ENCODE measurements at regions not wholly inside any gene's neighbourhood (a gene's known extent, or its start where the extent isn't known, plus 50 kb on each side); places are given as distances from the start of the nearest gene placed in this dataset.

DNA sequence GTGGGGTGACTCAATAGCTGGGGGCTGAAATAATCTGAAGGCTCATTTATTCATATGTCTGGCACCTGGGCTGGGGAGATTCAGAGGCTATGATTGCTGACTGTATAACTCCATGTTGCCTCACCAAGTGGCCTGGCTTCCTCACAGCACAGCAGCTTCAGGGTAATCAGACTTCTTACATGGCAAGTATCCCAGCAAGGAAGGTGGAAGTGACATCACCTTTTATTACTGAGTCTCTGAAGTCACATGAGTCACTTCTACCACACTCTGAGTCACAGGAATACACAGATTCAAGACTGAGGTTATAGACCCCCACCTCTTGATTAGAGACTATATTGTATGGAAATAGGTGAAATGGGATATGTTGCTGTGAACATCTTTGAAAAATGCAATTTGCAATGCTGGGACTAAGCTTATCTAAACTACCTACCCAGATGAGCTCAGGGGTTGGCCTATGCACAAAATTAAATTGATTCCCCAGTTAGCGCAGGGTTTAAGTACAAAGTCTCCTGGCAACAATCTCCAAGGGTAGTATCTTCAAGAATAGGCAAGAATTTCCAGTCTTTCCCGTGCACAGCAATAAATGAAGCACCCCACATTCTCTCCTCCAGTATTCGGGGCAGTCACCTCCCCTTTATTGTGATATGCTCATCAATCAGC, 553.1 kb downstream of the LRRC70 start:
- TF ChIP-seq, protein P1, sequence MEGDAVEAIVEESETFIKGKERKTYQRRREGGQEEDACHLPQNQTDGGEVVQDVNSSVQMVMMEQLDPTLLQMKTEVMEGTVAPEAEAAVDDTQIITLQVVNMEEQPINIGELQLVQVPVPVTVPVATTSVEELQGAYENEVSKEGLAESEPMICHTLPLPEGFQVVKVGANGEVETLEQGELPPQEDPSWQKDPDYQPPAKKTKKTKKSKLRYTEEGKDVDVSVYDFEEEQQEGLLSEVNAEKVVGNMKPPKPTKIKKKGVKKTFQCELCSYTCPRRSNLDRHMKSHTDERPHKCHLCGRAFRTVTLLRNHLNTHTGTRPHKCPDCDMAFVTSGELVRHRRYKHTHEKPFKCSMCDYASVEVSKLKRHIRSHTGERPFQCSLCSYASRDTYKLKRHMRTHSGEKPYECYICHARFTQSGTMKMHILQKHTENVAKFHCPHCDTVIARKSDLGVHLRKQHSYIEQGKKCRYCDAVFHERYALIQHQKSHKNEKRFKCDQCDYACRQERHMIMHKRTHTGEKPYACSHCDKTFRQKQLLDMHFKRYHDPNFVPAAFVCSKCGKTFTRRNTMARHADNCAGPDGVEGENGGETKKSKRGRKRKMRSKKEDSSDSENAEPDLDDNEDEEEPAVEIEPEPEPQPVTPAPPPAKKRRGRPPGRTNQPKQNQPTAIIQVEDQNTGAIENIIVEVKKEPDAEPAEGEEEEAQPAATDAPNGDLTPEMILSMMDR (IDR thresholded peaks at IDR 0.05; ENCODE audit: poor library complexity, severe bottlenecking), result no peak
- TF ChIP-seq EZH2 (IDR thresholded peaks at IDR 0.05; ENCODE audit: borderline replicate concordance, insufficient read depth, low read length, poor library complexity, severe bottlenecking), result no peak
- no peak for TF ChIP-seq TAF1 (IDR thresholded peaks at IDR 0.05; ENCODE audit: low read depth)
- TF ChIP-seq, protein P2, sequence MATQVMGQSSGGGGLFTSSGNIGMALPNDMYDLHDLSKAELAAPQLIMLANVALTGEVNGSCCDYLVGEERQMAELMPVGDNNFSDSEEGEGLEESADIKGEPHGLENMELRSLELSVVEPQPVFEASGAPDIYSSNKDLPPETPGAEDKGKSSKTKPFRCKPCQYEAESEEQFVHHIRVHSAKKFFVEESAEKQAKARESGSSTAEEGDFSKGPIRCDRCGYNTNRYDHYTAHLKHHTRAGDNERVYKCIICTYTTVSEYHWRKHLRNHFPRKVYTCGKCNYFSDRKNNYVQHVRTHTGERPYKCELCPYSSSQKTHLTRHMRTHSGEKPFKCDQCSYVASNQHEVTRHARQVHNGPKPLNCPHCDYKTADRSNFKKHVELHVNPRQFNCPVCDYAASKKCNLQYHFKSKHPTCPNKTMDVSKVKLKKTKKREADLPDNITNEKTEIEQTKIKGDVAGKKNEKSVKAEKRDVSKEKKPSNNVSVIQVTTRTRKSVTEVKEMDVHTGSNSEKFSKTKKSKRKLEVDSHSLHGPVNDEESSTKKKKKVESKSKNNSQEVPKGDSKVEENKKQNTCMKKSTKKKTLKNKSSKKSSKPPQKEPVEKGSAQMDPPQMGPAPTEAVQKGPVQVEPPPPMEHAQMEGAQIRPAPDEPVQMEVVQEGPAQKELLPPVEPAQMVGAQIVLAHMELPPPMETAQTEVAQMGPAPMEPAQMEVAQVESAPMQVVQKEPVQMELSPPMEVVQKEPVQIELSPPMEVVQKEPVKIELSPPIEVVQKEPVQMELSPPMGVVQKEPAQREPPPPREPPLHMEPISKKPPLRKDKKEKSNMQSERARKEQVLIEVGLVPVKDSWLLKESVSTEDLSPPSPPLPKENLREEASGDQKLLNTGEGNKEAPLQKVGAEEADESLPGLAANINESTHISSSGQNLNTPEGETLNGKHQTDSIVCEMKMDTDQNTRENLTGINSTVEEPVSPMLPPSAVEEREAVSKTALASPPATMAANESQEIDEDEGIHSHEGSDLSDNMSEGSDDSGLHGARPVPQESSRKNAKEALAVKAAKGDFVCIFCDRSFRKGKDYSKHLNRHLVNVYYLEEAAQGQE (IDR thresholded peaks at IDR 0.05; ENCODE audit: borderline replicate concordance), result no peak
